GM13977 (cell line): ENCODE measurements at regions not wholly inside any gene's neighbourhood (a gene's known extent, or its start where the extent isn't known, plus 50 kb on each side); places are given as distances from the start of the nearest gene placed in this dataset.

Source experiments
- DNase-seq: peaks from one replicate; pipeline ENCODE4 v3.0.0; 2012; ENCODE audit warnings: low spot score
- CTCF ChIP-seq: IDR thresholded peaks from 2 replicates; pipeline ENCODE4 v1.5.1; 2012; ENCODE audit warnings: mild to moderate bottlenecking, control low read depth; ENCODE audit not compliant: insufficient read depth; ENCODE audit errors: extremely low read depth, missing control alignments
- in situ Hi-C: fragments of 300-500 bp; cut with MboI; formaldehyde crosslinking; loops from one replicate; pipeline ENCODE4 v1.12.0; 2022; ENCODE audit warnings: low sequenced_read_pairs, low pct_unique_long_range_greater_than_20kb, mixed read lengths, inconsistent platforms; ENCODE audit not compliant: unreplicated experiment

GRCh38 chr18:35780937-35781336 is 191.5 kb upstream of the RMP24 start:
- in situ Hi-C loops: no loop called here
- DNase-seq: no peak
- no peak for TF ChIP-seq CTCF

- DNase-seq: no peak
- no peak for TF ChIP-seq CTCF
- in situ Hi-C loops: no loop called here
Measured at GRCh38 chr18:35782926-35783325, 189.6 kb upstream of the RMP24 start.

GRCh38 chr18:35786365-35787042 is 186.0 kb upstream of the RMP24 start:
- in situ Hi-C loops: no loop called here
- no peak for TF ChIP-seq CTCF
- DNase-seq: no peak

GRCh38 chr18:35789543-35789942 is 182.9 kb upstream of the RMP24 start:
- DNase-seq: no peak
- TF ChIP-seq CTCF: no peak
- in situ Hi-C loops: no loop called here

GRCh38 chr18:35797948-35798347 is 174.5 kb upstream of the RMP24 start:
- in situ Hi-C loops: no loop called here
- DNase-seq: no peak
- no peak for TF ChIP-seq CTCF

- no peak for DNase-seq
- in situ Hi-C loops: no loop called here
- TF ChIP-seq CTCF: no peak
Measured at GRCh38 chr18:35803551-35803950, 168.9 kb upstream of the RMP24 start.
